ENCODE measurements at regions not wholly inside any gene's neighbourhood (a gene's known extent, or its start where the extent isn't known, plus 50 kb on each side); places are given as distances from the start of the nearest gene placed in this dataset.

DNA sequence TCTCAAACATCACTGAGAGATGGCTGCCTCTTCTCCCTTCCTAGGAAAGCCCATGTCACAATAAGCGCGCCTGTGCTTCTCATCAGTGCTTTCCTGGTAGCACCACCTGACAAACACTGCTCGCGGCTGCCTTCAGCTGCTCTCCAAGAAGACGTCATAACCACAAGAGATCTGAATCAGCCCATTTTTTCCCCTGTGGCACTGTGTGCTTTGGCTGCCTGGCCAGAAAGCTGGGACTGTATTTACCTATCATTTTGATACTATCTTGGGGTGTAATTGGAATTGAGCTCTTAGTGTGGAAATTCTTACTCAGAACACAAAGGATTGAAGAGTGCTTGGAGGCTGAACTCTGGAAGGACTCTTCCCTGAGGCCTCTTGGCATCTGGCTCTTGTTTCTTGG is 50.3 kb upstream of the EHF start (continued):
- TF ChIP-seq, protein P1, sequence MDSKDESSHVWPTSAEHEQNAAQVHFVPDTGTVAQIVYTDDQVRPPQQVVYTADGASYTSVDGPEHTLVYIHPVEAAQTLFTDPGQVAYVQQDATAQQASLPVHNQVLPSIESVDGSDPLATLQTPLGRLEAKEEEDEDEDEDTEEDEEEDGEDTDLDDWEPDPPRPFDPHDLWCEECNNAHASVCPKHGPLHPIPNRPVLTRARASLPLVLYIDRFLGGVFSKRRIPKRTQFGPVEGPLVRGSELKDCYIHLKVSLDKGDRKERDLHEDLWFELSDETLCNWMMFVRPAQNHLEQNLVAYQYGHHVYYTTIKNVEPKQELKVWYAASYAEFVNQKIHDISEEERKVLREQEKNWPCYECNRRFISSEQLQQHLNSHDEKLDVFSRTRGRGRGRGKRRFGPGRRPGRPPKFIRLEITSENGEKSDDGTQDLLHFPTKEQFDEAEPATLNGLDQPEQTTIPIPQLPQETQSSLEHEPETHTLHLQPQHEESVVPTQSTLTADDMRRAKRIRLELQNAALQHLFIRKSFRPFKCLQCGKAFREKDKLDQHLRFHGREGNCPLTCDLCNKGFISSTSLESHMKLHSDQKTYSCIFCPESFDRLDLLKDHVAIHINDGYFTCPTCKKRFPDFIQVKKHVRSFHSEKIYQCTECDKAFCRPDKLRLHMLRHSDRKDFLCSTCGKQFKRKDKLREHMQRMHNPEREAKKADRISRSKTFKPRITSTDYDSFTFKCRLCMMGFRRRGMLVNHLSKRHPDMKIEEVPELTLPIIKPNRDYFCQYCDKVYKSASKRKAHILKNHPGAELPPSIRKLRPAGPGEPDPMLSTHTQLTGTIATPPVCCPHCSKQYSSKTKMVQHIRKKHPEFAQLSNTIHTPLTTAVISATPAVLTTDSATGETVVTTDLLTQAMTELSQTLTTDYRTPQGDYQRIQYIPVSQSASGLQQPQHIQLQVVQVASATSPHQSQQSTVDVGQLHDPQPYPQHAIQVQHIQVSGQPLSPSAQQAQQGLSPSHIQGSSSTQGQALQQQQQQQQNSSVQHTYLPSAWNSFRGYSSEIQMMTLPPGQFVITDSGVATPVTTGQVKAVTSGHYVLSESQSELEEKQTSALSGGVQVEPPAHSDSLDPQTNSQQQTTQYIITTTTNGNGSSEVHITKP (IDR thresholded peaks at IDR 0.05; ENCODE audit: partially characterized antibody) = peak; percentile 58
- TF ChIP-seq NEUROD1 (IDR thresholded peaks at IDR 0.05; ENCODE audit: borderline replicate concordance, low read depth, low read length, partially characterized antibody) (no peak), HMGN3 (IDR thresholded peaks at IDR 0.05; ENCODE audit: borderline replicate concordance, extremely low read depth, insufficient read length, low read depth, low read length) (no peak), BHLHE40 (IDR thresholded peaks at IDR 0.05; ENCODE audit: low read length) (no peak), PCBP2 (IDR thresholded peaks at IDR 0.05; ENCODE audit: low read depth, low read length, poor library complexity, severe bottlenecking) (no peak), ZNF76 (CRISPR knock-in tag; IDR thresholded peaks at IDR 0.05; ENCODE audit: borderline replicate concordance) (no peak), FOXM1 (IDR thresholded peaks at IDR 0.05; ENCODE audit: low read depth) (no peak), FOXM1 (CRISPR knock-in tag; IDR thresholded peaks at IDR 0.05; ENCODE audit: low read depth) (no peak), RBFOX2 (IDR thresholded peaks at IDR 0.05; ENCODE audit: low read depth, low read length) (no peak), NR2C2 (CRISPR knock-in tag; IDR thresholded peaks at IDR 0.05) (no peak), NR2C2 (tag; IDR thresholded peaks at IDR 0.05) (0 out of 2 replicates have a peak, but pooled peaks have one; percentile 9), SMARCB1 (IDR thresholded peaks at IDR 0.05; ENCODE audit: insufficient read length, low read depth) (no peak), SMAD4 (CRISPR knock-in tag; conservative IDR thresholded peaks at IDR 0.05) (no peak), SMAD1 (IDR thresholded peaks at IDR 0.05; ENCODE audit: low read depth, low read length, partially characterized antibody) (no peak), BMI1 (IDR thresholded peaks at IDR 0.05; ENCODE audit: low read length) (no peak), ZNF668 (CRISPR knock-in tag; IDR thresholded peaks at IDR 0.05) (no peak), ZNF699 (CRISPR knock-in tag; IDR thresholded peaks at IDR 0.05; ENCODE audit: insufficient replicate concordance) (no peak), ZNF121 (CRISPR knock-in tag; conservative IDR thresholded peaks at IDR 0.05) (no peak), U2AF1 (optimal IDR thresholded peaks at IDR 0.05; ENCODE audit: low read depth, low read length) (no peak), ZNF75A (CRISPR knock-in tag; IDR thresholded peaks at IDR 0.05) (no peak), ZNF263 (CRISPR knock-in tag; IDR thresholded peaks at IDR 0.05; ENCODE audit: borderline replicate concordance) (no peak), SMARCE1 (IDR thresholded peaks at IDR 0.05) (no peak), SIRT6 (IDR thresholded peaks at IDR 0.05; ENCODE audit: low read depth, low read length) (no peak), CREM (IDR thresholded peaks at IDR 0.05; ENCODE audit: low read depth) (peak; percentile 72)
- TF ChIP-seq, protein P2, sequence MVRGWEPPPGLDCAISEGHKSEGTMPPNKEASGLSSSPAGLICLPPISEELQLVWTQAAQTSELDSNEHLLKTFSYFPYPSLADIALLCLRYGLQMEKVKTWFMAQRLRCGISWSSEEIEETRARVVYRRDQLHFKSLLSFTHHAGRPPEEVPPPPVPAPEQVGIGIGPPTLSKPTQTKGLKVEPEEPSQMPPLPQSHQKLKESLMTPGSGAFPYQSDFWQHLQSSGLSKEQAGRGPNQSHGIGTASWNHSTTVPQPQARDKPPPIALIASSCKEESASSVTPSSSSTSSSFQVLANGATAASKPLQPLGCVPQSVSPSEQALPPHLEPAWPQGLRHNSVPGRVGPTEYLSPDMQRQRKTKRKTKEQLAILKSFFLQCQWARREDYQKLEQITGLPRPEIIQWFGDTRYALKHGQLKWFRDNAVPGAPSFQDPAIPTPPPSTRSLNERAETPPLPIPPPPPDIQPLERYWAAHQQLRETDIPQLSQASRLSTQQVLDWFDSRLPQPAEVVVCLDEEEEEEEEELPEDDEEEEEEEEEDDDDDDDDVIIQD (CRISPR knock-in tag; IDR thresholded peaks at IDR 0.05) = no peak
- TF ChIP-seq, protein P3, sequence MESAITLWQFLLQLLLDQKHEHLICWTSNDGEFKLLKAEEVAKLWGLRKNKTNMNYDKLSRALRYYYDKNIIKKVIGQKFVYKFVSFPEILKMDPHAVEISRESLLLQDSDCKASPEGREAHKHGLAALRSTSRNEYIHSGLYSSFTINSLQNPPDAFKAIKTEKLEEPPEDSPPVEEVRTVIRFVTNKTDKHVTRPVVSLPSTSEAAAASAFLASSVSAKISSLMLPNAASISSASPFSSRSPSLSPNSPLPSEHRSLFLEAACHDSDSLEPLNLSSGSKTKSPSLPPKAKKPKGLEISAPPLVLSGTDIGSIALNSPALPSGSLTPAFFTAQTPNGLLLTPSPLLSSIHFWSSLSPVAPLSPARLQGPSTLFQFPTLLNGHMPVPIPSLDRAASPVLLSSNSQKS (CRISPR knock-in tag; IDR thresholded peaks at IDR 0.05) = no peak

Measured in K562 (cell line).